Smooth muscle cell of the brain vasculature (primary cell): ENCODE measurements at regions not wholly inside any gene's neighbourhood (a gene's known extent, or its start where the extent isn't known, plus 50 kb on each side); places are given as distances from the start of the nearest gene placed in this dataset.
"Not testable (repeated sequence)": the region's sequence is repeated elsewhere in the genome, so short reads cannot be mapped to it uniquely, and the experiment has no call there.

Experiments
- DNase-seq: peaks from one replicate; pipeline ENCODE4 v3.0.0-alpha.2; 2012; ENCODE audit warnings: low read depth, low spot score

DNA sequence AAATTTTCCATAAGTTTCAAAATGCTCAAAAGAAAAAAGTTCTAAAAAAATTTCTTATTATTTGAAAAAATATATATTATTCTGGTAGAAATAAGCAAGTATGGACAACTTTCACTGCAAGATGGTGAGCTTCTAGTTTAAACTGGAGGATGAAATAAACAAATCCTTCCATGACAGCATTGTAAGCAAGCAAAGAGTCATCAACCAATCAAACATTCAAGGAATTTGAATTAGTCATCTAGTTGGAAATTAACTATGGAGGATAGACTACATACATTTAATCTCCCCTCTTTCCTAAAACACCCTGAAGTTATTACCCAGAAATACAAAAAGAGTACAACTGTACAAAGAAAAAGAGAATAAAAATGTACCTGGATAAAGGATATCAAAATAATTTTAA, 51.0 kb upstream of the IRX5 start:
- no peak for DNase-seq

DNA sequence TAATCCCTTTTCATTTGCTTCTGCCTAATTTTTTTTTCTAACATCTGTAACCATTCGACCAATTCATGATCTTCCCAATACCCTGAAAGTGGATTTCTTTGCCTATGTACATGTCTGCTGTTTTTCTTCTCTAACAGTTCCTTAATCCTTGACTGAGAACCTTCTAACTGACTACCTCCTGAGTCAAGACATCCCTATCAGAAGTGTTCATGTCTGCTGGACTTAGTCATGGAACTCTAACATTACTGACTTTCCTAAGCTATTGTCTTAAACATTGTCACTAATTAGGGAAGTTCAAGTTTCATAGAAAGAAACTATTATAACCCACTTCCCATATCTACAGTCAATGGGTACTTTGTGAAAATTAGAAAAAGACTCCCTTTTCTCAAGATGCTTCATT, 52.4 kb upstream of the IRX5 start:
- no peak for DNase-seq

DNA sequence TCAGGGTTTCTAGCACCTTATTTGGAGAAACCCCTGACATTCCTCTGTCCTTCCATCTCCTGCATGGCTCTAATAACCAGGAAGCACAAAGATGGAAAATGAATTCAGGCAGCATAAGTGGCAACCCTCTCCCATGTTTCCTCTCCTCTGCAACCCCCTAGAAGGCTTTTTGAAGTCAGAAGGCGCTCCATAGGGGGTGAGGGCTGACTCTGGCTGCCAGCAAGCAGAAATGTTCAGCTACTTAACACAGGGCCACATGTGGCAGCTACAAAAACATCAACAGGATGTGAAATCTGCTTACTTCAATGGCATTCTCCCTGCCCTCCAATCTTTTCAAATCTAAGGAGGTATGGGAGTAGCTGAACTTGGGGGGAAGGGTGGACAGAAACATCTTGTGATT, 55.2 kb upstream of the IRX5 start:
- peak; percentile 6 for DNase-seq

DNA sequence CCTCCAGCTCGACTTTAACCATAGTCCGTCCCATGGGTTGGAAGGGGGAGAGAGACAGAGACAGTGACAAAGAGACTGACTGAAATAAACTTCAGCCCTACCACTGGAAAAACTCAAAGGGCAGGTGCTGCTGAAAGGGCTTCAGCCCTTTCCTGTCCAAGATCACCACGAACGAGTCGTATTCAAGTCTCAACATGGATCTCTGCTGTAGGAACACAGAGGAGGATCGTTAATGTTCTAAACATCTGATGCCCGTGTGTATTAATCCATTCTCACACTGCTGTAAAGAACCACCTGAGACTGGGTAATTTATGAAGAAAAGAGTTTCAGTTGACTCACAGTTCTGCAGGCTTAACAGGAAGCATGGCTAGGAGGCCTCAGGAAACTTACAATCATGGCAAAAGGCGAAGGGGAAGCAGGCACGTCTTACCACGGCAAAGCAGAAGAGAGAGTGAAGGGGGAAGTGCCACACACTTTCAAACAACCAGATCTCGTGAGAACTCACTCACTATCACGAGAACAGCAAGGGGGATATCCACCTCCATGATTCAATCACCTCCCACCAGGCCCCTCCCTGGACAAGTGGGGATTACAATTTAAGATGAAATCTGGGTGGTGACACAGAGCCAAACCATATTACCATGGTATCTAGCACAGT, 56.8 kb upstream of the IRX5 start:
- not testable (repeated sequence) for DNase-seq

DNA sequence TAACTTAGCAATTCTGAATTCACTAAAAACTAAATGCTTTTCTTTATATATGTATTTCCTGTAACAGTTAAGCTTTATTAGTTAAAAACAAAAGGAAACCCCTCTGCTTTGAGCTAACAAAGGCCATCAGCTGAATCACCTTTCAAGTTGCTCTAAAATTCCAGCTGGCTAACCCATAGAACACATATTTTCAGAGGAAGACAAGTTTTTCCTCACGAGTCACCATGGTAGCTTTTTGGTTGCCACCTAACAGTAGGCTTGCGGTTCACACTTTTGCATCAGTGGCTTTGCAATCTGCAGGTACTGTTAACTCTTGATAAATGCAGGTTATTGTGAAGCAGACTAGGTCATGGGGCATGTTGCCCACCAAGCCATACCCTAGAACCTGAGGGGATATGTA, 57.6 kb upstream of the IRX5 start:
- DNase-seq, result no peak

DNA sequence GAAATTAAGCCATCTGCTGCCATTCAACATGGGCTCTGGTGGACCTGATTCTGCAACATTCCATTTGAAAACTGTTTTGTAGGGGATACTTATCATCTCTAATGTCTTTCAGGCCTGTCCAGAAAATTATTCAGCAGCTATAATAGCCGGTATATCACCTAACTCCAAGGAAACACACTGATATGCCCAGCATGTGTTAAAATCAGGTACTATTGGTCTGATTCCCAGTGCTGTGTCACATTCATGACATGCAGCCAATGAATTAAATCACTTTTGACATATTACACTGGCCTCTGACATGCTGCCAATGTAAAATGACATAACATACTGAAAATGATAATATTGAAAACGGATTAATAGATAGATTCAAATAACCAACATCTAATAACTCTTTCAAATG, 60.5 kb upstream of the IRX5 start:
- no peak for DNase-seq

DNA sequence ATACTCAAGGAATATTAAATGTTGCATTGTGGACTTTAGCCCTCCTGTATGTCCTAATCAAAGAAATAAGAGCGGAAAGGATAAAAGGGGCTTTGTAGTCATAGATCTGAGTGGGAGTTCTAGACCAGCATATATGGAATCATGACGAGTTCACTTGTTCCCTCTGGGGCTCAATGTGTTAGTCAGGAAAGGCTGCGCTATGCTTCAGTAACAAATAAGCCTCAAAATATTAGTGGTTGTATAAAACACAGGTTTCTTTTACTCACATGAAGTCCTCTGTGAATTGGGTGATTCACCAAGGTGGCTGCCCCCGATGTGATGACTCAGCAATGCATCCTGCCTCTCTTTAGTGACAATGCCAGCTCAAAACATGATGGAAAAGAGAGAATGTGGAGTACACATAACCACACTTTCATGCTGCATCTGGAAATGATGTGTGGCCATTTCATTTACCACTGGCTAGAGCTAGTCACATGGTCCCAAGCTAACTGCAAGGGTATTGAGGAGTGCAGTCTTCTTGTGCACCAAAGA, 63.3 kb upstream of the IRX5 start:
- no peak for DNase-seq

DNA sequence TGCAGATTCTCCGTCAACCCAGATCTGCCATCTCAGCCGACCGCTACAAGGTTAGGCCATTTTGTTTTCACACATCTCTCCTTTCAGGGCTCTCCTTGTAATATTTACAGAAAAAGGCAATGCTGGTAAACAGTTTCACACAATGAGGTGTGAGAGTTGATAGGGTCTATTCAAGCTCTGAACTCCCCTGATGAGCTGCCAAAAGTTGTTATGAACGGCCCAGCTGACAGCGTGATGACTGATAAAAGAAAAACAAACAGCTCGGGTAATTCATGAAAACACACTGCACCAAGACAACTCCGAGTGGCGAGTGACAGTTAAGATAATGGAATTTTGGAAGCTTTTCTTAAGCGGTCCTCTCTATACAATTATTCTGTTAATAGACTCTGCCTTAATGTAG, 68.1 kb upstream of the IRX5 start:
- no peak for DNase-seq

DNA sequence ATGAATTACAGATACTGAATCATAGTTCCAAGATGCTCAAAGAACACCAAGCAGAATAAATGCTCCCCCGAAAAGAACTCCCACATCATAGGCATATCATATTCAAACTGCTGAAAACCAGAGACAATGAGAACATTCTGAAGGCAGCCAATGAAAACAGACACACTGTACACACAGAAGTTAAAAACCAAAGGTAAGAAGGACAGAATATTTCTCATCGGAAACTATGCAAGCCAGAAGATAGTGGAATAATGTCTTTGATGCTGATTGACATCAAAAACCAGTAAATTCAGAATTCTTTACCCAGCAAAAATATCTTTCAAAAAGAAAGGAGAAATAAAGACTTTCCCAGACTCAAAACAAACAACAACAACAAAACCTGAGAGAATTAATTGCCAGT, 73.8 kb upstream of the IRX5 start:
- no peak for DNase-seq

DNA sequence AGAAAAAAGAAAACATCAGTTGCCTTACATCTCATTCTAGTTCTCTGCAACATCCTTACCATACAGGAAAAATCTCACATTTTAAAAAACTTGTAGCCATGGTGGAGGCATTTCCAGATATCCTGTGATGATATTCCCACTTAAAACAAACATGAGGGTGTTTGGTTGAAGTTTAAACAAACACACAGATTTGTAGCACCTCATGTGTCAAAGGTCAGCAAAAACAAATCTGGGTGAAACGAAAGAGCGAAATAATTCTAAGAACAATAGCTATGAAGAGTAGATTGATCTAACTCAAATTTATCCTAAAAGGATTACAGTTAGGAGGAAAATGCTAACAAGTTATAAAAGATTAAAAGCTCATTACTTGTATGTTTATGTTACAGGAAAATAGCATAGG, 83.1 kb upstream of the IRX5 start:
- DNase-seq, result no peak

DNA sequence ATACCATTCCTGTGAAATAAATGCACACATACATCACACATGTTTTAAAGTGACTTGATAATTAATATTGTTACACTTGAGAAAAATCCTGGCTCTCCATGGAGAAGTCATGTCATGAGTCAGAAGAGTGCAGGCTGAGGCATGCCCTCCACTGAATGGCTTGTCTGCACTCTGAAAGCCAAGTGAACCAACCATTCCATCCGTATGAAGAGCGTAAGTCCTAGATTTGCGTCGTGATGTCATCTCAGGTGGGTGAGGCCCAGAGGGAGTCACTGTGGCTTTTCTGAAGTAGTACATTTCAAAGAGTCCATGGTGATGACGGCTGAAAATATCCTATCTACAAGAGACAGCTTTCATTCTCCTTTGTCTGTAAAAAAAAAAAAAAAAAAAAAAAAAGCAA, 83.5 kb upstream of the IRX5 start:
- DNase-seq, result no peak

DNA sequence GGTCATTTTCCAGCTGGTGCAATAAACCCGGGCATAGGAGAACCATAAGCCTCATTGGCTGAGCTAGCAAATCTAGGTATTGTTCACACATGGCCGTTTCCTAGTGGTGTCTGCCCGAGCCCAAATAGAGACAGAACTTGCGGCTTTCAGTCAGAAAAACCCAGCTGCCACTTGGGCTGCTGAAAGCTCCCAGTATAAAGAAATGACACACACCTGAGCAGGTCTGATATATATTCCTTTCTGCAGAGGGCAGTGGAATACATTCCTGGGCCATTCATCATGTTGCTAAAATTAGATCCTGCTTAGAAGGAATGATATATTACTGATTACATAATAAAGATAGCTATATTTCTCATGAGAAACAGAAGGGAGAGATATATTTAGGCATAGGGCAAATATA, 83.9 kb upstream of the IRX5 start:
- DNase-seq, result no peak

DNA sequence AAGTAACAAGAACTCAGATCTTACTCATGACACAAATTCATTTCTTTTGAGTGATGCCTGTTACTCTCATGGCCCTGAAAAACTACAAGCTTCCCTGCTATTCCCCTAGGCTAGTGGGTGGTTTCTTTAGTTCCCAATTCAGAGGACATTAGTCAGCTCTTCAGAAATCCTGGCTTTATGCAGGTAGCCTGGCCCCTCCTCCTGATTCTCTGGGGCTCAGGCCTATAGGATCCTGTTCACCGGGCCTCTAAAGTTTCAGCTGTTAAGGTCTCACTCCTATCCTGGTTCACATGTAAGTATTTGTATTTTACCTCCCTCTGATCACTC, 87.3 kb upstream of the IRX5 start:
- DNase-seq, result no peak

DNA sequence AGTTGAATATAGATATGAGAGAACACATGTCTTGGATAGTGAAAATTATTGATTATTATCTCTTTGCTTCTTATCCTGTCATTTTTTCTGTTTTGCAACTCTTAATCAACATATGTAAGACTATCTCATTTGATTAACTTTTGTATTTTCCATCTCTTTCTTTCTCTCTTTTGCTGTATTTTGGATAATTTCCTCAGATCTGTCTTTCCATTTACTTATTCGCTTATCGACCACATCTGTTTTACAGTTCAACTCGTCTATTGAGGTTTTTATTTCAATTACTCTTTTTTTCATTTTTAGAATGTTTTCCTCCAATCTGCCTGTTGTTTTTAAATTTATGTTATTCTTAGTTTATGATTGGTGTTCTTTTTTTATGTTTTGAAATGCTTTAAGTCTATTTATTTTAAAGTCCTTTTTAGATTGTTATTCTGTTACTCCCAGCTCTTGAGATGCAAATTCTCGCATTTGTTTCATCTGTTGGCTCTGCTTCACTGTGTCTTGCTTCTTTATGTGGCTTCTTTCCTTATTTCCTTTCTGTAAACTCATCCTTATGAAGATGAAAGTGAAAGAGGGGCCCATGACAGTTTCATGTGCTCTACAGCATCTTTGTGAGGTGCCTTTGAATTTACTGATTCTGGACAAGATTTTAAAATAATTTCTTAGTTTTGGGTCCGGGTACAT, 87.8 kb upstream of the IRX5 start:
- no peak for DNase-seq

DNA sequence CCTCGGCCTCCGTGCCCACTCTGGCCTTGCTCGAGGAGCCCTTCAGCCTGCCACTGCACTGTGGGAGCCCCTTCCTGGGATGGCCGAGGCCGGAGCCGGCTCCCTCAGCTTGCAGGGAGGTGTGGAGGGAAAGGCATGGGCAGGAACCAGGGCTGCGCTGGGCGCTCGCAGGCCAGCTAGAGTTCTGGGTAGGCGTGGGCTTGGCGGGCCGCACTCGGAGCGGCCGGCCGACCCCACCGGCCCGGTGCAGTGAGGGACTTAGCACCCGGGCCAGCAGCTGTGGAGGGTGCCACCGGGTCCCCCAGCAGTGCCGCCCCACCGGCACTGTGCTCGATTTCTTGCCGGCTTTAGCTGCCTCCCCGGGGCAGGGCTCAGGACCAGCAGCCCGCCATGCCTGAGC, 101.0 kb upstream of the IRX5 start:
- no peak for DNase-seq

DNA sequence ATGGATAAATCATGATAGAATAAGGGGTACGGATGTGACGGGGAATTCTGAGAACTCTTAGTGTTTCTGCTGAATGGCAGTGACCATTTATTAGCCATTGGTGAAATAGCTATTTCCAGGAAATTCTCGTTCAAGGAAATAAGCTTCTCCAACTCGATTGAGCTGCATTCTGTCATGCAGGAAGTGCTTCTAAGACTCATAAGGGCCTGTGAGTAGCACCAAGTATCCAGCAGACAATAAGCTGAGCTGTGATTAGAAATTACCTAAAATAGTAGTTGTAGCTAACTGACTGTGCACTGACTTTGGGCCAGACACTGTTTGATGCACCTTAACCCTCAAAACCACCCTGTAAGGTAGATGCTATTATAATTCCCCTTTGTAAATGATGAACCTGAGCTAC, 107.8 kb upstream of the IRX5 start:
- DNase-seq, result no peak

DNA sequence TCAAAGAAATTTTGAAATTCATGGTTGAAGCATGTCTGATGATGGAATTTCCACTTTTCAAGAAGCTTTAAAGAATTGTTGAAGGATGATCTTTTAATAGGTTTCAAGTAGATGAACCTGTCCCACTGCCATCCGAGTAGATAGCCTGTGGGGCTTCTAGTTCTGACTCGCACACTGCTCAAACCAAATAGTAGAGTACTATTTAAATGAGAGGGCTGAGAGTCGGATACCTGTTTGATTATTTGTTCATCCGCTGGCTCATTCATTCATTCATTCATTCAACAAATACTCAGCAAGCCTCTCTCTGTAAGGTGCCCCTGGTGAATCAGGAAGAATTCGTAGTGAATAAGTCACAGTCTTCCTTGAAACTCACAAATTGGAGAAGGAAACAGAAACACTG, 108.2 kb upstream of the IRX5 start:
- DNase-seq, result no peak

DNA sequence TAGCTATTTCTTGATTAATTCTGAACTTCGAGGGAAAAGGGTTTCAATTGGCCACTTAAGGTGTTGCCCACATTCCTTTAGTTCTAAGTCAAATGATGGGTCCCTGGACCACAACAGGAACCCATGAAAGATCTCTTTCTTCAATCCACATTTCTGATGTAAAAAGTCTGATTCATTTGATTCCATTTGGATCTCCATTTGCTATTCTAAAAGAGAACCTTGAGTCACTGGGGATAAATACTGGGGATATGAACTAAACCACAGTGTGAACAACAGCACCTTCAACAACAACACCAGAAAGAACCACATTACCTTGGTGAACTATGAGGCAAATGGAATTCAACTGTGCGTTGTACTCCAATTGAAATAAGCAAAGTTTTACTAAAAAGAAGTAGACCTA, 108.9 kb upstream of the IRX5 start:
- DNase-seq, result no peak

DNA sequence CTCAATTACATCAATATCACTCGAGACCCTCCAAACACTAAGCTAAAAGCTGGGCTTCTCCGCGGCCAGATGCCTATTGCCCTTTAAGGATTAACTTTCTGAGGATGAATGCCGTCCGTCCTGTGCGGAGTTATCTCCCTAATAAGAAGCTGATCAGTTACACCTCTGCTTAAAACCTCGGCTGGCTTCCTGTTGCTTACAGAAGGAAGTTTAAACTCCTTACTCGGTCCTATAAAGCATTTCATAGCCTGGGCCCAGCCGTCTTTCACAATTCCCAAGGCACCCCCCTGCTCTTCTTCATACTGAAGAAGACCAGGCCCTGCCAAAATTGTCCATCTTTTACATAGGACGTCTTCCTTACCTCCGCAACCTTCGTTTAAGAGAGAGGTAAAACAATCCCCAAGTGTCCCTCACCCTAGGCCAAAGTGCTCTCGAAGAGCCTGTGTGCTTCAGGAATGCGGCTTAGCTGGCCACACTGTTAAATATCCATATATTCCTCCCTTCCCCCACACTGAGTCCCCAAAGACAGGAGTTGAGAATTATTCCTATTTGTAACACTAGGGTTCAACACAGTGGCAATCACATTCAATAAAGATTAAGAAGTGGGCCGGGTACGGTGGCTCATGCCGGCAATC, 112.6 kb upstream of the IRX5 start:
- no peak for DNase-seq

DNA sequence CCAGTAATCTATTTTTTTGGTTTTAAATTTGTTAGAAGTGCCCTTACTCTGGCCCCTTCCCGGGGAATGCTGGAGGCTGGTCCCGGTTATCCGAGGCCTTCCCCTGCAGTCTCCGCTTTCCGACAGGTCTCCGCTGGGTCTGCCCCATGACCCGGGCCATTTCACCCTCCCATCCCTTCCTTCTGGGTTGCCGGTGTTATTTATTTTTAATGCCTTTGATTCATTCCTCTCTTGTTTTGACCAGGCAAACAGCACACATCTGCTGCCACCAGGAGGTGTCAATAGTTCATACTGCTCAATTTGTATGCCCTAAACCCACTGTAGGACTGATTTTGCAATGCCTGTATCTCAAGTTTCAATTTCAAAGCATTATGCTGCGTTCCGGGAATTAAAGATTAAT, 113.2 kb upstream of the IRX5 start:
- DNase-seq, result no peak

DNA sequence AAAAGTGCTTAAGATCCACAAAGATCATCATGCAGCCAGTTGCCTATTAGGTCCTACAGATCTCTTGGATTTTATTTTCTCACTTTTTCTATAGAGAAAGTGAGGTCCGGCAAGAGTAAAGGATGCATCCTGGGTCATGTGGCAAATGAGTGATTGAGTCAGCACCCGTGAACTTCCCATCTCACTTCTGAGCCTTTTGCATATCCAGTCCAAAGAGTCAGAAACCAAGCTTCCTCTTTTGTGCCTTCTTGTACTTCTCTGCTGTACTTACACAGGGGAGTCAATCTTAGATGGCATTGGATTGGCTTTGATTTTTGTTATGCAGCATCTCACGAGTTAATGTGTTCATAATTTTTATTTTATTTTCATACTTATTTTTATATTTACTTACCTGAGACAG, 114.2 kb upstream of the IRX5 start:
- DNase-seq, result no peak

DNA sequence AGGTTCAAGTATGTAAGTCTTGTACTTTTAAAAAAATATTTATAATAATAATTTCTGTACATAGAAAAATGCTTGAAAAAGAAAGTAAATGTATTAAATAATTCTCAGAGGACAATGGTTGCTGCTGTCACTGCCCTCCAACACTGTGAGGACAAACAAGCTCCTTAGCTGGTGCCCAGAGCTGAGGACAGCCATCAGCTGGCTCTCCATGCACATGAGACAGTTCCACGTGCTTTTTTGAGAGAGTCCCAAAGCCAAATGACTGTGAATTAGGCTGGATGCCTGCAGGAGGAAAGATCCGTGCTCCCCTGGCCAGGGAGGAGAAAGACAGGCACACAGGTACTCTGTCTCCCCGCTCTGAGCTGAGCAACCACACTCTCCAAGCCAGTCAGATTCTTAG, 115.5 kb upstream of the IRX5 start:
- DNase-seq, result no peak

DNA sequence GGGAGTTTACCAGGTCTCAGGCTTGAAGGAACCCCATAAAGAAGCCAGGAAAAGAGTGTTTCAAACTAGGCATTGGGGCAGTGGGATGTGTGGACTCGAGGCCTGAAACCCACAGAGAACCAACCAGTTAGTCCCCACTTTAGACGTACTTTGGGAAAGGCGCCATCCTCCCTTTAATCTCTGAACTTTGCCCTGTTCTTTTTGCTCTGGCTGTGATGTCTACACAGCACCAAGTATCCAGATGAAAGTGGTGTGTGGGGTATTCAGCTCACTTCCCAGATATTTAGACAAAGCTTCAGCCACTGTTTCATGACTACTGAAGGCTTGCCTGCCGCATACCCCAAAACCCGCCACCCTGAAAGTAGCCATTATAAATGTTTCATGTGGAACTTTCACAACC, 116.9 kb upstream of the IRX5 start:
- no peak for DNase-seq
